K562 (cell line): ENCODE measurements at regions not wholly inside any gene's neighbourhood (a gene's known extent, or its start where the extent isn't known, plus 50 kb on each side); places are given as distances from the start of the nearest gene placed in this dataset.

Experiments used
- HNRNPH1 ChIP-seq: fragments of 200-400 bp; formaldehyde crosslinking; optimal IDR thresholded peaks from 2 replicates; pipeline ENCODE3; 2017; ENCODE audit warnings: low read depth, mild to moderate bottlenecking, low read length, moderate library complexity
- HNRNPL ChIP-seq: fragments of 200-400 bp; formaldehyde crosslinking; IDR thresholded peaks from 2 replicates; pipeline ENCODE4 v1.6.1; 2017; ENCODE audit warnings: low read depth, mild to moderate bottlenecking, low read length
- LEF1 ChIP-seq: fragments of 450-650 bp; IDR thresholded peaks from 2 replicates; pipeline ENCODE4 v1.6.1; 2016; ENCODE audit warnings: mild to moderate bottlenecking
- PCBP2 ChIP-seq: fragments of 200-400 bp; formaldehyde crosslinking; IDR thresholded peaks from 2 replicates; pipeline ENCODE4 v1.6.1; 2018; ENCODE audit warnings: low read length, low read depth, mild to moderate bottlenecking, moderate library complexity; ENCODE audit not compliant: poor library complexity, severe bottlenecking
- TCFL5 ChIP-seq: fragments of 250-450 bp; sonication (Bioruptor Pico); conservative IDR thresholded peaks from 2 replicates; pipeline ENCODE4 v1.6.1; 2021; ENCODE audit warnings: mild to moderate bottlenecking, moderate library complexity, matching md5 sums
- ZNF197 ChIP-seq: fragments of 200-800 bp; sonication (Bioruptor generic); IDR thresholded peaks from 2 replicates; pipeline ENCODE4 v1.6.1; 2016; ENCODE audit warnings: low read depth, missing genetic modification characterization, missing compliant biosample characterization
- ZNF449 ChIP-seq: fragments of 250-450 bp; sonication (Bioruptor Pico); IDR thresholded peaks from 2 replicates; pipeline ENCODE4 v1.8.0; 2022; ENCODE audit warnings: moderate library complexity, mild to moderate bottlenecking, inconsistent platforms
- ZNF583 ChIP-seq: fragments of 250-450 bp; sonication (Bioruptor Pico); IDR thresholded peaks from 2 replicates; pipeline ENCODE4 v1.4.0; 2020
- TF ChIP-seq, protein P1 (sequence below): fragments of 150-350 bp; IDR thresholded peaks from 2 replicates; pipeline ENCODE4 v1.6.1; 2014; ENCODE audit warnings: low read depth, mild to moderate bottlenecking, low read length, borderline replicate concordance
- TF ChIP-seq, protein P2 (sequence below): IDR thresholded peaks from 2 replicates; pipeline ENCODE4 v1.6.1; 2011; ENCODE audit not compliant: insufficient read length; ENCODE audit errors: extremely low read depth
- TF ChIP-seq, protein P3 (sequence below), 2 experiments: fragments of 450-650 bp; conservative IDR thresholded peaks; 2 replicates each; pipeline ENCODE4 v1.6.1; 2017; ENCODE audit warnings: mild to moderate bottlenecking in 2 of 2, moderate library complexity in 2 of 2

GRCh38 chr9:3768712-3769457, 243.1 kb upstream of the RFX3 start (continued):
- TF ChIP-seq ZNF197 (CRISPR knock-in tag) (peak; percentile 72; the same call in 1 of the 2 replicates), ZNF583 (0 out of 2 replicates have a peak, but pooled peaks have one; percentile 35), PCBP2 (no peak), ZNF449 (CRISPR knock-in tag) (peak; percentile 53; the same call in 1 of the 2 replicates), HNRNPL (no peak), TCFL5 (no peak), LEF1 (no peak), HNRNPH1 (no peak)
- TF ChIP-seq, protein P1, sequence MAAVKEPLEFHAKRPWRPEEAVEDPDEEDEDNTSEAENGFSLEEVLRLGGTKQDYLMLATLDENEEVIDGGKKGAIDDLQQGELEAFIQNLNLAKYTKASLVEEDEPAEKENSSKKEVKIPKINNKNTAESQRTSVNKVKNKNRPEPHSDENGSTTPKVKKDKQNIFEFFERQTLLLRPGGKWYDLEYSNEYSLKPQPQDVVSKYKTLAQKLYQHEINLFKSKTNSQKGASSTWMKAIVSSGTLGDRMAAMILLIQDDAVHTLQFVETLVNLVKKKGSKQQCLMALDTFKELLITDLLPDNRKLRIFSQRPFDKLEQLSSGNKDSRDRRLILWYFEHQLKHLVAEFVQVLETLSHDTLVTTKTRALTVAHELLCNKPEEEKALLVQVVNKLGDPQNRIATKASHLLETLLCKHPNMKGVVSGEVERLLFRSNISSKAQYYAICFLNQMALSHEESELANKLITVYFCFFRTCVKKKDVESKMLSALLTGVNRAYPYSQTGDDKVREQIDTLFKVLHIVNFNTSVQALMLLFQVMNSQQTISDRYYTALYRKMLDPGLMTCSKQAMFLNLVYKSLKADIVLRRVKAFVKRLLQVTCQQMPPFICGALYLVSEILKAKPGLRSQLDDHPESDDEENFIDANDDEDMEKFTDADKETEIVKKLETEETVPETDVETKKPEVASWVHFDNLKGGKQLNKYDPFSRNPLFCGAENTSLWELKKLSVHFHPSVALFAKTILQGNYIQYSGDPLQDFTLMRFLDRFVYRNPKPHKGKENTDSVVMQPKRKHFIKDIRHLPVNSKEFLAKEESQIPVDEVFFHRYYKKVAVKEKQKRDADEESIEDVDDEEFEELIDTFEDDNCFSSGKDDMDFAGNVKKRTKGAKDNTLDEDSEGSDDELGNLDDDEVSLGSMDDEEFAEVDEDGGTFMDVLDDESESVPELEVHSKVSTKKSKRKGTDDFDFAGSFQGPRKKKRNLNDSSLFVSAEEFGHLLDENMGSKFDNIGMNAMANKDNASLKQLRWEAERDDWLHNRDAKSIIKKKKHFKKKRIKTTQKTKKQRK, result no peak
- TF ChIP-seq, protein P2, sequence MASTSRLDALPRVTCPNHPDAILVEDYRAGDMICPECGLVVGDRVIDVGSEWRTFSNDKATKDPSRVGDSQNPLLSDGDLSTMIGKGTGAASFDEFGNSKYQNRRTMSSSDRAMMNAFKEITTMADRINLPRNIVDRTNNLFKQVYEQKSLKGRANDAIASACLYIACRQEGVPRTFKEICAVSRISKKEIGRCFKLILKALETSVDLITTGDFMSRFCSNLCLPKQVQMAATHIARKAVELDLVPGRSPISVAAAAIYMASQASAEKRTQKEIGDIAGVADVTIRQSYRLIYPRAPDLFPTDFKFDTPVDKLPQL, result no peak
- TF ChIP-seq, protein P3, sequence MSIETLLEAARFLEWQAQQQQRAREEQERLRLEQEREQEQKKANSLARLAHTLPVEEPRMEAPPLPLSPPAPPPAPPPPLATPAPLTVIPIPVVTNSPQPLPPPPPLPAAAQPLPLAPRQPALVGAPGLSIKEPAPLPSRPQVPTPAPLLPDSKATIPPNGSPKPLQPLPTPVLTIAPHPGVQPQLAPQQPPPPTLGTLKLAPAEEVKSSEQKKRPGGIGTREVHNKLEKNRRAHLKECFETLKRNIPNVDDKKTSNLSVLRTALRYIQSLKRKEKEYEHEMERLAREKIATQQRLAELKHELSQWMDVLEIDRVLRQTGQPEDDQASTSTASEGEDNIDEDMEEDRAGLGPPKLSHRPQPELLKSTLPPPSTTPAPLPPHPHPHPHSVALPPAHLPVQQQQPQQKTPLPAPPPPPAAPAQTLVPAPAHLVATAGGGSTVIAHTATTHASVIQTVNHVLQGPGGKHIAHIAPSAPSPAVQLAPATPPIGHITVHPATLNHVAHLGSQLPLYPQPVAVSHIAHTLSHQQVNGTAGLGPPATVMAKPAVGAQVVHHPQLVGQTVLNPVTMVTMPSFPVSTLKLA (conservative IDR thresholded peaks at IDR 0.05), result no peak
